ENCODE measurements at regions not wholly inside any gene's neighbourhood (a gene's known extent, or its start where the extent isn't known, plus 50 kb on each side); places are given as distances from the start of the nearest gene placed in this dataset.

- DNase-seq (ENCODE audit: low read depth in 1 of 2, low spot score in 1 of 2): no peak
These were observed 52.6 kb upstream of the ASB17 start for GRCh38 chr1:75984781-75985180.

DNA sequence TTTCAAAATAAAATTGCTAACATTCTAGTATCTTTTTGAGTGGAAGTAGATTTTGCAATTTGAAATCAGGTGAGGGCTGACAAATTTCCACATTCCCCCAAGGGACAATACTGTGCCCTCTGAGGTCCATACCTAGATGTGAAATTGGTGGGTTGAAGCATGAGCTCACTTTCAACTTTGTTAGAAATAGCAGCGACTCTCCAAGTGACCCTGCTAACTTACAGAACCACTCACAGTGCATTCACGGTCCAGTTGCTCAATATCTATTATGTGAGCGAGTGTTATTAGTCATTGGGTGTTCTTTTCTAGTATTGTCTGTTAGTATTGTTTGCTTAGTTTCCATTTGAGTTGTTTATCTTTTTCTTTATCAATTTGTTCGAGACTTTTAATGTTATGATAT, 53.6 kb upstream of the ASB17 start:
- DNase-seq (ENCODE audit: low read depth in 1 of 2, low spot score in 1 of 2): no peak

DNA sequence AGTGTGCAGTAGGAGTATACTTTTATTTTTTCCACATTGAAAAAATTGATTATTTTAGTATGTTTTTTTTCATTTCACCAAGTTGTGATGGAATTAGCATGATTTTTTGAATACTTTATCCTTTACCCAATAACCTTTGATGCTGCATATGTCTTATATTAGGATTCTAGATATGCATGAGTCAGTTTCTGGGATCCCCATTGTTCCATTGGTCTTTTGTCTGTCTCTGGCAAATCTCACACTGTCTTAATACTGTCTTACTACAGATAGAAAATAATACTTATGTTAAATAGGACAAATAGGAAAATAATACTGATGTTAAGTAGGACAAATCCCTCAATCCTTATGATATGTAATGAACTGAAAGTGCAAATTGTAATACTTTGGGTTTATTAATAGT, 54.3 kb upstream of the ASB17 start:
- DNase-seq (ENCODE audit: low read depth in 1 of 2, low spot score in 1 of 2): no peak

GRCh38 chr1:75989121-75989520, 56.9 kb upstream of the ASB17 start:
- DNase-seq (ENCODE audit: low read depth in 1 of 2, low spot score in 1 of 2): no peak

DNA sequence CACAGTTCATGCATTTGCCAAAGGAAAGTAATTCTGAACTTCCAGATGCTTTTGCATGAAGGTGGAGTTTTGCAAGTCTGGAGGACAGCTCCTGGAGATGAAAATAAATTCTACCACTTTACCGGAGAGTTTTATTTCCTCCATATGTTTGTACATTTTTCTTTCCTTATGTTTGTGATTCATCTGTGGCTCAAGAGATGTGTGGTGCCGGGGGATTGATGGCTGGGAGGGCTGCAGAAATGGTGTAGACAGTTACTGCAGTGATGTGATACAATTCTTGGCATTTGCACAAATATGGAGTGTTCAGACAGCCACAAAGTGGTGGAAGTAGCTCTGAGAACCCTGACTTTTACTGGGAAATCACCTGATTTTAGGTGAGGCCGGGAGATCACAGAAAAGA, 58.5 kb upstream of the ASB17 start:
- no peak for DNase-seq (ENCODE audit: low read depth in 1 of 2, low spot score in 1 of 2)

- DNase-seq (ENCODE audit: low read depth in 1 of 2, low spot score in 1 of 2): peak; percentile 35 to 39
These were observed 59.4 kb upstream of the ASB17 start for GRCh38 chr1:75991497-75992114.

DNA sequence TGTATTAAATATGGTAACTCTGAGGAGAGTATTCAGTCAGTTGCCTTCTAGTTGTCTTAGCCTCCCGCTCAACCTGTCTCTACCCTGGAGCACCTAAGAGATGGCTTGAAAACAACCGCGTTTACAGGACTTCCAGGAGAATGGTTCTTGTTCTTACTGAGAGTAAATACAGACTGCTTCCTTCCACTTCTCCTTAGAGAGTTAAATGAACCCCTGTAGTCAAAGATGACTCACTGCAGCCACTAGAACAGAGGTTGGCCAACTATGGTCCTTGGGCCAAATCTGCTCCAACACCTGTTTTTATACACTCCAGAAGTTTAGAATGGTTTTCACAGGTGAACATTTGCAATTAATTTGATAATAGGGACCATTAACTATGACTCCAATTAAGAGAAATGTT, 60.1 kb upstream of the ASB17 start:
- DNase-seq (ENCODE audit: low read depth in 1 of 2, low spot score in 1 of 2): no peak

DNA sequence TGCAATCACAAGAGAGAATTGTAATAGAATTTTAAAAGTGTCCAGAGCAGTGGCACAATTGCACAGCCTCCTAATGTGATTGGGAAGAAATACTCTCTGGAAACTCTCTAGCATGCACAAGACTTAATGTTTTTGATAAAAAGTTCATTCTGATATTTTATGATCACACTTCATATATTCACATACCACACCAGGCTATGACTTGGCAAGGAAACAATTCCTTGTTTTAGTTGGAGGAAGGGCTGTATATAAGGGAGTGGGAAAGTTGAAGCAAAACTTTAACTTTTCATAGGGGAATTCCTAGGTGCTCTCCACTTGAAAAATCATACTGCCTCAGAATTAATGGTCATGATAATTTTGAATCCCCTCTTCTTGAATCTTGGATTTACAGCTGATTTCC, 61.5 kb upstream of the ASB17 start:
- DNase-seq (ENCODE audit: low read depth in 1 of 2, low spot score in 1 of 2): no peak

DNA sequence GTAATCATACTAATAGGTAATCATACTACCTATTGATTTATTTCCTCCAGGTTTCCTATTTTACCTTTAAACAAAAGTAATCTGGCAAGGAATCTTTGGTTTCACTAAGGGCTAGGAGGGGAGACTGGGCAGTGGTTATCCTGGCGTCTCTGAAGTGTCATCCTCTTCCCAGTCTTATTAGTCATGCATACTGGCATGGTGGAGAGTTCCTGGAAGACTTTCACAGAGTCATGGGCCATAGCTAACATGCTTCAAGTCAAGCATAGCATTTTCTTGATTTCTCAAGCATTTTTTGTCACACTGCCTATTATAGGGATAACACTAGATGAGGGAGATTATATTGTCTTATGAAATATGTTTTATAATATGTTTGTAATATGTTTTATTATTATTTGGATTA, 64.0 kb upstream of the ASB17 start:
- no peak for DNase-seq (ENCODE audit: low read depth in 1 of 2, low spot score in 1 of 2)

DNA sequence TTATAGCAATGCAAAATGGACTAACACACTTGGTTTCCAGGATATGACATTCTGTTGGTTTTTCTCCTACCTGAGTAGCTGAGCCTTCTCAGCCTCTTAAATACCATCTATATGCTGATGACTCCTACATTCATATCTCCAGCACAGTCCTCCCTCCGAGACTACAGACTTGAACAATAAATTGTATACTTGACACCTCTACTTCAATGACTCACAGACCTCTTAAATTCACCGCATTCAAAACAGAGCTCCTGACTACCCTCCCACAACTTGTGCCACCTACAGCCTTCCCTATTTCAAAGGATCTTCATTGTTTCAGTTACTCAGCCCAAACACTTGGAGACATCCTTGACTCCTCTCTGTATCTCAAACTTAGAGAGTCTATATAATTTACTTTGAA, 66.8 kb upstream of the ASB17 start:
- no peak for DNase-seq (ENCODE audit: low read depth in 1 of 2, low spot score in 1 of 2)

GRCh38 chr1:76003946-76004345, 70.6 kb upstream of the ST6GALNAC3 start:
- no peak for DNase-seq (ENCODE audit: low read depth in 1 of 2, low spot score in 1 of 2)

DNA sequence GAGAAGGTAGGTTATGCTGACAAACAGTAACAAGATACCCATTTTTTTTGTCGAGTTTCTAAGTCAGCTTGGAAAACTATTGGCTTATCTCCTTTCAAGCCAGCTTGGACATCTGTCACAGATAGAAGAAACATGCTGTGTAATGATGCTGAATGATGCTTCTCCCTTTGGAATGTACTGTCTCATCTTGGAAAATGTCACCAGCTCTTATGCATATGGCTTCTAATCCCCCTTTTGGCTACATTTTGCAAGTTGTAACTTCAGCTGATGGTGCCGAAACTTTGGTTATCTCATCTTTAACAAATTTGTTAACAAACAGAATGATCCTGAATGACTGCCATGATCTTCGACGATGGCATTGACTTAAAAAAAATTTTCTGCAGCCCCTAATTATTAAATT, 68.8 kb upstream of the ST6GALNAC3 start:
- DNase-seq (ENCODE audit: low read depth in 1 of 2, low spot score in 1 of 2): no peak

GRCh38 chr1:76006234-76006633, 68.3 kb upstream of the ST6GALNAC3 start:
- DNase-seq (ENCODE audit: low read depth in 1 of 2, low spot score in 1 of 2): no peak

DNA sequence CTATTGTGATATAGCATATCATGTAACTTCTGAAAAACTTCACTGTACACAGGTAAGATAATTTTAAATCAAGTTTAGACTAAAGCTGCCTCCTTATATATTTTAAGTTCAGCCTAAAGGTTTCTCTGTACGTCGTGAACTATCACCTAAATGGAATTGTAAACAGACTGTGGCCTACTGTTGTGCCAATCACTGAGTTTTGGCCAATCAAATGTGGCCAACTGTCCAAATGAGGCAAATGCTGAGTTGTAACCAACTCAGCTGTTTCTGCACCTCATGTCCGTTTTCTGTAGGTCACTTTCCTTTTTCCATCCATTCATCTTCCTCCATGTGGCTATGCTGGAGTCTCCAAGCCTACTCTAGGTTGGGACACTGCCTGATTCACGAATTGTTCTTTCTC, 63.7 kb upstream of the ST6GALNAC3 start:
- no peak for DNase-seq (ENCODE audit: low read depth in 1 of 2, low spot score in 1 of 2)

DNA sequence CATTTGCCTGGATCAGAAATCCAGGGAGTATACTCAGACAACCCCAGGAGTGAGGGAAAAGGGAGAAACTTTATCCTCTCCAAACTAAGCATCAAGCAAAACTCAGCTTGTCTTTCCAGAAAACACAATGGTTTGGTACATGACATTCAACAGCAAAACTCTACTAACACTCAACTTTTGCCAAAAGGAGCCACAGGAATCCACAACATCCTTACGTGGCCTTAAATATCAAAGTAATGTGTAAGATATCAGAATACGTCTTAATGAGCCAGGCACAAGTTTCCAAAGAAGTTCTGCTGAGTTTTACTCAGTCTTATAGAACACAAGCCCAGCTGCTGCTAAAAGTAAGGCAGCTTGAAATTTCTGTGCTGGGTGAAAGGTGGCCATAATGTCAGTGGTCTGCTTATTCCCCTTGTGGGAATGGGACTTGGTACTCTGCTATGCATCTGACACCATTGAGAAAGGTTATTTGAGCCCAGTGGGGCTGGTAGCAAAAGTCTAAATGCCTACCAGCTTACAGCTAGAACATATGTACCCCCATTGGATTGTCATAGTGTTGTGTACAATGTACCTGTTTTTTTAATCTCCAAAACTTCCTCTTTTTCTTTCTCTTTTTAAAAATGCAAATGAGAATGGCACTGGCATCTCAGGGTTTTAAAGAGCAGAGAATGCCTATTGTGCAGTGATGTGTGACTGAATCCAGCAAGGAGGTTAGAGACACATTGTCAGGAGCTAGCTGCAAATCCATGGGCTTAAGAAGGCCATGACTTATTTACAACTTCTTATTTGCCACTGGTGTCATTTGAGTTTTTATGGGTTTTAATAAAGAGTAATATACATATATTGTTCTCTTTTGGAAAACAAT, 62.0 kb upstream of the ST6GALNAC3 start:
- DNase-seq (ENCODE audit: low read depth in 1 of 2, low spot score in 1 of 2): no peak

GRCh38 chr1:76013206-76013581, 61.4 kb upstream of the ST6GALNAC3 start:
- no peak for DNase-seq (ENCODE audit: low read depth in 1 of 2, low spot score in 1 of 2)

DNA sequence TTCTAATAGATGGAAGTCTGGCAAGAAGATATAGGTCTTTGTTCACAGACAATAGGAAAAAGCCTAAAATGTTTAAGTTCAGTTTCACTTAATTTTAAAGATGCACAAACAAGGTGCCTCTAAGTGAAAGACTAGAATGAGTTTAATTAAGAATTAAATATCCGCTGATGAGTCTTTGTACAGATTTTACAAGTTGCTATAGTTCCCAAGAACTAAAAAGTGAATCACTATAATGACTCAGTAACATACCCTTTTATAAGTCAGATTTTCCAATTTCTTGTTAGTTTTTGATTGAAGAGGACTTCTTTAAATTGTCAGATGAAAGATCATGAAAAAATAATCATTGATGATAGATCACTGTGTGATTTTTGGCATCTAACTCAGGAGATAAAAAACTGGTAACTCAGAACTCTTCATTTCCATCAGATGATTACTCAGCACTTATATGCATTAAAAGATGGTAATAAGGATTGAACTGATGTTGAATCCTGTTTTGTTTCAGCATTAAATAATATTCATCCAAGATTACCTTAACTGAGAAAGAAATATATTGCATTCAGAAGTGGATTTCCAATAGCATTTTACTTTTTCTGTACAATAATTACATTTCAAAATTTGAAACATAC, 59.0 kb upstream of the ST6GALNAC3 start:
- no peak for DNase-seq (ENCODE audit: low read depth in 1 of 2, low spot score in 1 of 2)

DNA sequence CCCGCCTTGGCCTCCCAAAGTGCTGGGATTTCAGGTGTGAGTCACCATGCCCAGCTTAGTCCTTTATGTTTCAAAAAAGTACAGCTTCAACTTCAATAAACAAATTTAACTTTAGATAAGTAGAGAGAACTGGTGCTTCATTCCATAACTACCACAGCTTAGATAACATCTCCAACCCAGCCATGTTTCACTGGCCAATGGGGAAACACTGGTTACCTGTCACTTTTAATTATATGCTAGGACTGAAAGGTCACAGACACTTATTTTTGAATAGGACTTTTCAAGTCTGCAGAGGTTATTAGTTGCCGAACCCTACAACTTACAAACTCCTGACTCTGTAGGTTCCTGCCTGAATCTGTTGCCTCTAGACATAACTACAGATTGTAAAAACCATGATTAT, 56.5 kb upstream of the ST6GALNAC3 start:
- no peak for DNase-seq (ENCODE audit: low read depth in 1 of 2, low spot score in 1 of 2)

GRCh38 chr1:76021846-76022245, 52.7 kb upstream of the ST6GALNAC3 start:
- no peak for DNase-seq (ENCODE audit: low read depth in 1 of 2, low spot score in 1 of 2)

GRCh38 chr1:76023669-76024435, 50.7 kb upstream of the ST6GALNAC3 start:
- no peak for DNase-seq (ENCODE audit: low read depth in 1 of 2, low spot score in 1 of 2)

All from activated T-helper 1 cell treated with anti-CD3 and anti-CD28 coated beads, Interleukin-2, amount 50 U/mL, for 16 hours (primary cell).